ENCODE measurements at regions not wholly inside any gene's neighbourhood (a gene's known extent, or its start where the extent isn't known, plus 50 kb on each side); places are given as distances from the start of the nearest gene placed in this dataset.

GRCh38 chr6:78059171-78059570 lies 406.3 kb downstream of the MEI4 start:
- TF ChIP-seq EP300 (IDR thresholded peaks at IDR 0.05; ENCODE audit: borderline replicate concordance in 1 of 2, low read depth in 1 of 2, low read length in 1 of 2) (no peak), JUND (IDR thresholded peaks at IDR 0.05) (no peak)
